Gastrocnemius medialis (tissue), 4 donors: ENCODE measurements at regions not wholly inside any gene's neighbourhood (a gene's known extent, or its start where the extent isn't known, plus 50 kb on each side); places are given as distances from the start of the nearest gene placed in this dataset.

ENCODE experiments used
- POLR2A ChIP-seq, 2 donors: fragments of 450-650 bp; IDR thresholded peaks; one replicate each; pipeline ENCODE4 v1.6.1; 2017; ENCODE audit warnings: antibody characterized with exemption in 2 of 2, mild to moderate bottlenecking in 2 of 2, moderate library complexity in 2 of 2
- TF ChIP-seq, protein P1 (sequence below), 5 experiments: fragments of 450-650 bp in 3 of 5; fragments of 200-600 bp in 2 of 5; sonication (generic) in 2 of 5; IDR thresholded peaks in 4 of 5; conservative IDR thresholded peaks in 1 of 5; 1 replicate in 4 of 5; 2 replicates in 1 of 5; pipeline ENCODE4 v1.5.1; 2016 to 2019; ENCODE audit warnings: antibody characterized with exemption in 5 of 5, mild to moderate bottlenecking in 3 of 5, moderate library complexity in 3 of 5

DNA sequence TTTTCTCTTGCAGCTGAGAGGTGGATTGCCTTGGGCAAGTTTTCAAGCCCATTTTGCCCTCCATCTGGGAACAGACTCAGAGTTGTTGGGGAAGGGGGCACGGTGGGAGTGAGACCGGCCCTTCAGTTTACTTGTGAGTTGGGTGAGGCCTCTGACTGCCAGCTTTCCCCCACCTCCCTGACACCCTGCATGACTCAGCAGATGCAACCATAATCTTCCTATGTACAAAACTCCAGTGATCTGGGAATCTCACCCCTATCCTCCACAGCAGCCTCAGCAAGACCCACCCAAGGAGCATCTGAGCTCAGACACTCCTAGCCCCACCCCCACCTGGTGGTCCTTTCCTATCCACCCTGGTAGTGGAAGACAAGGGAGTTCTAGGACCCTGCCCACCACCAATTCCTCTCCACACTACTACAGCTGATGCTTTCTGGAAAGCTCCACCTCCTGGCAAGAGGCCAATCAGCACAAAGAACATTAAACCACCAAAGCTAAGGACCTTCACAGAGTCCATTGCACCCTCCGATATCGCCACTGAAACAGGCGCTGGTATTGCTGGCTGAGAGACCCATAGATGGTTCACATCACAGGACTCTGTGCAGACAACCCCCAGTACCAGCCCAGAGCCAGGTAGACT lies 99.4 kb upstream of the STK26 start:
- TF ChIP-seq, protein P1, sequence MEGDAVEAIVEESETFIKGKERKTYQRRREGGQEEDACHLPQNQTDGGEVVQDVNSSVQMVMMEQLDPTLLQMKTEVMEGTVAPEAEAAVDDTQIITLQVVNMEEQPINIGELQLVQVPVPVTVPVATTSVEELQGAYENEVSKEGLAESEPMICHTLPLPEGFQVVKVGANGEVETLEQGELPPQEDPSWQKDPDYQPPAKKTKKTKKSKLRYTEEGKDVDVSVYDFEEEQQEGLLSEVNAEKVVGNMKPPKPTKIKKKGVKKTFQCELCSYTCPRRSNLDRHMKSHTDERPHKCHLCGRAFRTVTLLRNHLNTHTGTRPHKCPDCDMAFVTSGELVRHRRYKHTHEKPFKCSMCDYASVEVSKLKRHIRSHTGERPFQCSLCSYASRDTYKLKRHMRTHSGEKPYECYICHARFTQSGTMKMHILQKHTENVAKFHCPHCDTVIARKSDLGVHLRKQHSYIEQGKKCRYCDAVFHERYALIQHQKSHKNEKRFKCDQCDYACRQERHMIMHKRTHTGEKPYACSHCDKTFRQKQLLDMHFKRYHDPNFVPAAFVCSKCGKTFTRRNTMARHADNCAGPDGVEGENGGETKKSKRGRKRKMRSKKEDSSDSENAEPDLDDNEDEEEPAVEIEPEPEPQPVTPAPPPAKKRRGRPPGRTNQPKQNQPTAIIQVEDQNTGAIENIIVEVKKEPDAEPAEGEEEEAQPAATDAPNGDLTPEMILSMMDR (IDR thresholded peaks at IDR 0.05 in 4 of 5, conservative IDR thresholded peaks at IDR 0.05 in 1 of 5): no peak
- TF ChIP-seq POLR2A (IDR thresholded peaks at IDR 0.05): no peak
